ENCODE measurements at regions not wholly inside any gene's neighbourhood (a gene's known extent, or its start where the extent isn't known, plus 50 kb on each side); places are given as distances from the start of the nearest gene placed in this dataset.

DNA sequence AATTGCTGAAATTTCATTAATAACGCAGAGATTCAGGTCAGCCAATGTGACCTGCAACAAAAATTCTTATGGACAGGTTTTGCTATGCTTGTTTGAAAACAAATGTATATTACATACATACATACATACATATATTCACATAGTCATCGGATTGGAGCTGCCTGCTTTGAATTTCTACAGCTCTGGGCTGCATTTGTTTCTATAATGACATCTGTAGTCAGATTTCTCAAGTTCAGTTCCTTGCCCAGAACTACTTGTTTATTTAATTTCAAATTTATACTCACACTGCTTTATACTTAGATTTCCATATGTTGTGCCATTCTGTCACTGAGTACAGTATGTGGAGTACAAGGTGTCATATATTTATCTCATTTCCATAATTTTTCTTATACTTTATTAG lies 2775.0 kb downstream of the PCDH9 start:
- TF ChIP-seq, protein P1, sequence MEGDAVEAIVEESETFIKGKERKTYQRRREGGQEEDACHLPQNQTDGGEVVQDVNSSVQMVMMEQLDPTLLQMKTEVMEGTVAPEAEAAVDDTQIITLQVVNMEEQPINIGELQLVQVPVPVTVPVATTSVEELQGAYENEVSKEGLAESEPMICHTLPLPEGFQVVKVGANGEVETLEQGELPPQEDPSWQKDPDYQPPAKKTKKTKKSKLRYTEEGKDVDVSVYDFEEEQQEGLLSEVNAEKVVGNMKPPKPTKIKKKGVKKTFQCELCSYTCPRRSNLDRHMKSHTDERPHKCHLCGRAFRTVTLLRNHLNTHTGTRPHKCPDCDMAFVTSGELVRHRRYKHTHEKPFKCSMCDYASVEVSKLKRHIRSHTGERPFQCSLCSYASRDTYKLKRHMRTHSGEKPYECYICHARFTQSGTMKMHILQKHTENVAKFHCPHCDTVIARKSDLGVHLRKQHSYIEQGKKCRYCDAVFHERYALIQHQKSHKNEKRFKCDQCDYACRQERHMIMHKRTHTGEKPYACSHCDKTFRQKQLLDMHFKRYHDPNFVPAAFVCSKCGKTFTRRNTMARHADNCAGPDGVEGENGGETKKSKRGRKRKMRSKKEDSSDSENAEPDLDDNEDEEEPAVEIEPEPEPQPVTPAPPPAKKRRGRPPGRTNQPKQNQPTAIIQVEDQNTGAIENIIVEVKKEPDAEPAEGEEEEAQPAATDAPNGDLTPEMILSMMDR (IDR thresholded peaks at IDR 0.05), result no peak
- TF ChIP-seq ZFX (IDR thresholded peaks at IDR 0.05; ENCODE audit: borderline replicate concordance), result no peak

Data from 22Rv1 (cell line).